ENCODE measurements at regions not wholly inside any gene's neighbourhood (a gene's known extent, or its start where the extent isn't known, plus 50 kb on each side); places are given as distances from the start of the nearest gene placed in this dataset.
"Not testable (repeated sequence)": the region's sequence is repeated elsewhere in the genome, so short reads cannot be mapped to it uniquely, and the experiment has no call there.

DNA sequence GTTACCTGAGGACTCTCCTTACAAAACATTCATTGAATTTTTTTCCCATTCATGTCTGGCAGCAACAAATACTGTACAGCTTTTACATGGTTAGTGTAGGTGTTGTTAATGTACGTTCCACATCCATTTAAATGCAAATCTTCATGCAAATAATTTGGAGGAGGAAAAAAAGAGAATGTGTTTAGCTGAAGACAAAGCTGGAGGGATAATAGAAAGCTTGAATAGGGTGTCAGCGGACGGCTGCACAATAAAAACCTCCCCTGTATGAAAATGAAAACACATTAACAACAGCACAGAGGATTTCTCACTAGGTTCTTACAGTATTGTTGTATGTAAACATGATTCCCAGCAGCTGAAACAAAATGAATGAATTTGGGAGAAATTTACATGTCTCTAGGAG, 231.5 kb downstream of the ZNF608 start:
- no peak for DNase-seq (ENCODE audit: low read depth, low spot score)

DNA sequence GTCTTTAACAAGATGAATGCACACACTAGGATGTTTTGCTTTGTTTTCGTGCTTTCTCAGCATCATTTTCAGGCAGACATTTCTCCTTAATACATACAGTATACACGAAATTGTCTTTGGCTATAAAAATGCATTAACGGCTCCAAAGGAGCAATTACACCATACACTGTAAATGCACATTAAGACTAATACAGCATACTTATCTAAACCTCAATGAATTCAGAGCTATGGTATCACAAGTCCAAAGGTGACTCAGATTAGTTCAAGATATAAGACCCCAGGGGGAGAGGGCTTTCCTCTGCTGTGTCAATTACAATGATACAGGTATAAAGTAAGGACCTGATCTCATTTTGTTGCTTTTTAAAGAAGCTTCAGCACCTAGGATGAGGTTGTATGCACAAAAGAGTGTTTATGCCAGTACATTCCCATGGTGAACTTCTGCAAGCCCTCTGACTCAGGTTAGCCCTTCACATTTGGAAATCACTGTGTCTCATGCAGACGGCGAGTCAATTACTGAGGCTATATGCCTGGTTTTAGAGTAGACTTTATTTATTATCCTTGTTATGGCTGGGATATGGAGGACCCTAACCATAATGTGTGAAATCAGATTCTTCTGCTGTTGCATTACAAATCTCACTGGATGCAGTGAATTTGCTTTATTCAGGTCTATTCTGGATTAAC, 233.3 kb downstream of the ZNF608 start:
- no peak for DNase-seq (ENCODE audit: low read depth, low spot score)

DNA sequence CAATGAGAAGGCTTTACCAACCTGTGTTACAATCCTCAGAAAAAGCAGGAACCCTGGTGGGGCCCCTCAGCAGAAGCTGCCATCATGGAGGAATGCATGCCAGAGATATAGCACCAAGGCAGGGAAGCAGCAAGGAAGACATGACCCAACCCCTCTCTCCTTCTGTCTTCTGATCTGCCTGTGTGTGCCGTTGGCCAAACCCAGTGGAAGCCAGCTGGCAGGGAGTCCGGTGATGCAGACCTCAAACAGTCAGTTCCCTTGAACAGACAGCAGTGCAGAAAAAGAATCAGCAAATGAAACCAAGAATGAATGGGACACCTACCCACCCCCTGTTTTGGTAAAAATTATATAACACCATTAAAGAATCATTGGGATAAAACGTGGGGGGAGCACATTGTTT, 234.2 kb downstream of the ZNF608 start:
- DNase-seq (ENCODE audit: low read depth, low spot score): no peak

DNA sequence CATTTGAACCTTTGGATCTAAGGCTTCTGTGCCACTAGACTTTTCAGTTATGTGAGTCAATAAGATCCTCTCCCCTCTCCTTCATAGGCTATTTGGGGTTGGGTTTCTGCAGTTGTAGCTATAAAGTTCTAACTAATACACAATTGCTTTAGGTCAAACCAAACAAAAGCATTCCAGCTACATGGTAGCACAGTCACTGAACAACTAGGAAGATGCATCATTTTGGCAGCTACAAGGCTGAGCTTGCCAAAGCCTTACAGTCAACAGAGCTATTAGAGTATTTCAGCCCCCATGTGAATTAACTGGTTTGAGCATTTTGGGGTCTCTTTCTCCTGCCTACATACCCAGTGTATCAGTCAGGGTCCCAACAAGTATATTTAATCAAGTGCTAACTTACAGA, 234.6 kb downstream of the ZNF608 start:
- DNase-seq (ENCODE audit: low read depth, low spot score): no peak

DNA sequence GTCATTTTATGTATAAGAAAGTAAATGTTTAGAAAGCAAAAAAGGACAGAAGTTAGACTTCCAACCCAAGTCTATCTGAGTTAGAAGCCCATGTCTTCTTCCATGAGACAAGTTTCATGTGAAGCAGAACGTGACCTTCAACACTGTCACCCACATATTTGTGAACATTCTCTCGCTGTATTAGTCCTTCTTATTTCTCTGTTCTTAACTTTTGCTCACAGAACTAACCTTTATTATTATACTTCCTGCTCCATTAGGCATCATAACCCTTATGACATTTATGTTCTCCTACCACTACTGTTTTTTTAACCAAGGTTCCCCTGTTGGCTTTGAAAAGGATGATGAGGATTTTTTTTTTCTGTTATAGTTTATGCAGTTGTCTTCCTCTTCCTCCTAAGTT, 238.8 kb downstream of the ZNF608 start:
- no peak for DNase-seq (ENCODE audit: low read depth, low spot score)

DNA sequence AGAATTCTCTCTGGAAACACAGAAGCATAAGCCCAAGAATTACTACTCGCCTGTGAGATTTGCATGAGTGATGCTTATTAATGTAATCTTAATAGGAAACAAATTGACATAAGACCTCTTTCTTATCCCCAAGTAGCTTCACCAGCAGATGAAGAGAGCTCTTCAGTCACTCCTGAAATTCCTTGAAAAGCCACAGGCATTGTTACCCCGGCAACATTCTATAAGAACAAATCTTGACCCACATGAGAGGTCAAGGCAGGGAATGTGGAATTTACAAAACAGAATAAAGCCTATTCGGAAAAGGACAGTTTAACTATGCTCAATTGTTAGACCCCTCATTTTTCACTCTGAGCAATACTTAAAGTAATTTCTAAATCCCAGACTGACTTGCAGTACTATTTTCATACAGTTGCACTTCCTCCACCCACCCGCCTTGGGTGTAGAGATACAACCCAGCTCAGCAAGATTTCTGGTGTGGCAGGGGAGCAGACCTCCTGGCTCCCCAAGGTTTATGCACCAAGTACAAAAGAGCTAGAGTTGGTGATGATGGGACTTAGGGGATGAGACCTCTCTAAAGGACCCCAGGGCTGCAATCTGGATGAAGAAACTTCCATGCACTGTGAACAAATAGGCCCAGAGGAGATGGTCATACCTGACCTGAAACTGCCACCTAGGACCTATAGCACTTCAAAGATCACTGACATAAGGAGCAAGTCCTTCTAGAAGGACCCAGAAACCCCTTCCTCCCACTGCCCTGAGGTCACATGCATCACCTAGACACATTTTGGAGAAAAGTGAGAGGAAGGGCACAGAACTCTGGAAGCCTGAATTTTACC, 242.1 kb downstream of the ZNF608 start:
- DNase-seq (ENCODE audit: low read depth, low spot score): peak; percentile 6

DNA sequence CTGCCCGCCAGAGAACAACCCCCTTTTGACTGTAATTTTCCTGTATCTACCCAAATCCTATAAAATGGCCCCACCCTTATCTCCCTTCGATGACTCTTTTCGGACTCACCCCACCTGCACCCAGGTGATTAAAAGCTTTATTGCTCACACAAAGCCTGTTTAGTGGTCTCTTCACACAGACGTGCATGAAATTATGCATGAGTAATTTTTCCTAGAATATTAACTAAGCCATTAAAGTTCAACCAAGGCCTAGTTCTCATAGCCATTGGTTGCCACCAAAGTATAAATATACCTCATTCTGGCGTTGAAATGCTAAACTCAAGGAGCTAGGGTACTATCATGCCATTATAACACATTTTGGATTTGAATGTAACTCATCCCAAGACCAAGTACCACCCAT, 243.9 kb downstream of the ZNF608 start:
- no peak for DNase-seq (ENCODE audit: low read depth, low spot score)

DNA sequence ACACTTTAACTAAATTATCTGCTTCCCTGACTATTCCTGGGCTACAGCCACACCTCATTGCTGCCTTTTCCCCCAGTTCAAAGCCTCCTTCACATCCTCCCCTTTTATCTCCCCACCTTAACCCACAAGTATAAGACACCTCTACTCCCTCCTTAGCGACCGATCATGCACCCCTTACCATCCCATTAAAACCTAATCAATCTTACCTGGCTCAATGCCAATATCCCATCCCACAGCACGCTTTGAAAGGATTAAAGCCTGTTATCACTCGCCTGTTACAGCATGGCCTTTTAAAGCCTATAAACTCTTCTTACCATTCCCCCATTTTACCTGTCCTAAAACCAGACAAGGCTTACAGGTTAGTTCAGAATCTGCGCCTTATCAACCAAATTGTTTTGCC, 246.6 kb downstream of the ZNF608 start:
- DNase-seq (ENCODE audit: low read depth, low spot score): not testable (repeated sequence)

DNA sequence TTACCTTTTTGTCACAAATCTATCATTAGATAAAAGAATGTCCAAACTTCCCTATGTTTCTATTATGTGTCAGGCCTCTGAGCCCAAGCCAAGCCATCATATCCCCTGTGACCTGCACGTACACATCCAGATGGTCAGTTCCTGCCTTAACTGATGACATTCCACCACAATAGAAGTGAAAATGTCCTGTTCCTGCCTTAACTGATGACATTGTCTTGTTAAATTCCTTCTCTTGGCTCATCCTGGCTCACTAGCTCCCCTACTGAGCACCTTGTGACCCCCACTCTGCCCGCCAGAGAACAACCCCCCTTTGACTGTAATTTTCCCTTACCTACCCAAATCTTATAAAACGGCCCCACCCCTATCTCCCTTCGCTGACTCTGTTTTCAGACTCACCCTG, 249.5 kb downstream of the ZNF608 start:
- not testable (repeated sequence) for DNase-seq (ENCODE audit: low read depth, low spot score)

DNA sequence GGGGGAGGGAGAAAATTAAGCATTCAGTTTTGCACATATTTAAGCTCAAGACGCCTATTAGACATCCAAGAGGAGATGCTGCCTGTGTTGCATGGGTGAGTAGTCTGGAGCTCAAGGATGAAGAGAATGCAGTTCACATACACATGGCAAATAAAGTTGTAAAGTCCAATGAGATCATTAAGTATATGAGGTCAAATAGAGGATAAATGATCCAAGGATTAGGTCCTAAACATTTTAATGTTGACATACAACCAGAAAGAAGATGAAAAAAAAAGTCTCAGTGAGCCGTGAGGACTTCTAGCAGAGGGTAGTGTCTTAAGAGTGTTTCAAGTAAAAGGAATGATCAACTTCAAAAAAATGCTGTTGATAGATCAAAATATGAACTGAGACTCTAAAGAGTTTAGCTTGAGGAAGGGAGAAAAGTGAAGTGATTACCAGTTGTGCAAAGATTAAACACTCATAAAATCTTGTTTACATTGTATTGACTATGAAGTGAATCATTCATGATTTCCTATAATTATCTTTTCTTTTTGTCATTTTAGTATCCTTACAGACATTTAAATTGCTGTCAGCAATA, 251.8 kb downstream of the ZNF608 start:
- no peak for DNase-seq (ENCODE audit: low read depth, low spot score)

DNA sequence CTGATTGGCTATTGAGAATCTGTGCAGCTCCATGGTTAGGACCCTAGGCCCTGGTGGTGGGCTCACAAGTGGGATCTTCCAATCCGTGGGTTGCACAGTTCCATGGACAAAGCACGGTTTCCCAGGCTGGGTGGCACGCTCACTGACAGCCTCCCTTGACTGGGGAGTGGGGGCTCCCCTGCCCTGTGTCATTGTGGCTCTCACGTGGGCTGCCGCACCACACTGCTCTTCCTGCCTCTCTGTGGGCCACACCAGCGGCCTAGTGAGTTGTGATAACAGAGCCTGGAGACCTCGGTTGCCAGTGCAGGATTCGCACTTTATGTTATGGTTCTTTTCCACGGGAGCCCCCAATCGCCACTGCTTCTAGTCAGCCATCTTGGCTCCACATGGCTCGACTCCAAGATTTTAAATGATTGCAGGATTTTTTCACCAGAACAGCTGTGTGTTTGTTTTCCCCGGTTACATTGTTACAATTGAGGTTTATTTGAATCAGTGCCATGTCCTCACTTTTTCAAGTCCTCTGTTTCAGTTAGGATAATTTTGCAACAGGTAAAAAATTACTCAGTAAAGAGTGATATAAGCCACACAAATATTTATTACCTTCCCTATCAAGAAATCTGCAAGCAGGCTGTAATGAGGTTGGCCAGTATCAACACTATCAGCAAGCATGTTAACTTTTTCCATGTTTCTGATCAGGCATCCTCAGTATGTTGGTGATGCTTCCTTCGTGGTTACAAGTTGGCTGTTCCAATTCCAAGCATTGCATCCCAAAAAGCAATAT, 253.8 kb downstream of the ZNF608 start:
- no peak for DNase-seq (ENCODE audit: low read depth, low spot score)

DNA sequence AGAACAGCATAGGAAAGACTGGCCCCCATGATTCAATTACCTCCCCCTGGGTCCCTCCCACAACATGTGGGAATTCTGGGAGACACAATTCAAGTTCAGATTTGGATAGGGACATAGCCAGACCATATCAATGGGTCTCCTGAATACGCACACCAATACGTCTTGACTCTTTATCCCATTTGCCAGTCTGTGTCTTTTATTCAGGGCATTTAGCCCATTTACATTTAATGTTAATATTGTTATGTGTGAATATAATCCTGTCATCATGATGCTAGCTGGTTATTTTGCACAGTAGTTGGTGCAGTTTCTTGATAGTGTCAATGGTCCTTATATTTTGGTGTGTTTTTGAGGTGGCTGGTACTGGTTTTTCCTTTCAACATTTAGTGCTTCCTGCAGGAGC, 256.1 kb downstream of the ZNF608 start:
- not testable (repeated sequence) for DNase-seq (ENCODE audit: low read depth, low spot score)

DNA sequence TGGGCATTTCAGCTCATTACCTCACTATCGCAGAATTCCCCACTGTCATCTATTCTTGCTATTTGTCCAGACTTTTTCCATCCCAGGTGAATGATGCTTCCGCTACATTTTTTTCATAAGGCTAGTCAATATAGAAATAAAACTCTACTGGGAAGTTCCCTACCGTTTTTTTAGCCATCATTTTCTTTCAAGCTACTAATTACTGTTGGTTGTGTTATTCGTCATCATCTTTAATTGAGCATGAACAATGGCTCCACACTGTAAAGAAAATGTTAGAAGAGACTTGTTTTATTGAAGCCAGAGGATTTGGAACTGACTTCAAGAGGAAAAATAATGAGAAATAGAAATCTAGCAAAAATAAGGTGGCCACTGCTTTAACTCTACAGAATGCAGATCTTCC, 265.0 kb downstream of the ZNF608 start:
- DNase-seq (ENCODE audit: low read depth, low spot score): no peak

DNA sequence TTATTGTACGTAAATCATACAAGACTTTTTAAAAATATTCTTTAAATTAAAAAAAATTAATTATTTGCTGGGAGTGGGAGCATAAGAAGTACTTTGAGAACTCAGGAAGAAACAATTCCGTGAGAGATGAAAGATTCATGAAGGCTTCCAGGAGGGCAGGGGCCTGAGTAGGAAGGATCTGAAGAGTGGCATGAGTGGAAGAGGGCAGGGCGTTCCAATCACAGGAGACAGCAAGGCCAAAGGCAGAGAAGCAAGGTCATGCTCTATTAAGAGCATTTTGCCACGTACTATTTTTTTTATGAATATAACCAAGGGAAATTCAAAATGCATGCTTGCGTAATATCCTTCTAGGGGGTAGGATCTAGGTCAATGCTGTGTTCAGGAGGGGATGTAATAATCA, 265.5 kb downstream of the ZNF608 start:
- no peak for DNase-seq (ENCODE audit: low read depth, low spot score)

DNA sequence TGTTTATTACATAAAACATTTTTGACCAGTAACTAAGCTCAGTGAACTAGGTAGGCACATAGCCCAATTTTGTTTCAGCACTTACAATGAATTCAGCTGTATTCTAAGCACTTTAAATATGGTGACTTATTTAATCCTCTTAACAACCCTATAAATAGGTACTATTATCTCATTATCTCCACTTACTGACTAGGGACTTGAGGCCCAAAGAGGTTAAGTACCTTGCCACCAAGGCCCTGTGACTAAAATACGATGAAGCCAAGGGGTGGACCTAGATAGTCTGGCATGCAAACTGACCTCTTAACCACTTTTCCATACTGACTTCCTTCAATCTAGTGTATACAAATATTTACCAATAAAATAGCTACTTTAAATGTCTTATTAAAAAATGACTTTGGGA, 266.4 kb downstream of the ZNF608 start:
- no peak for DNase-seq (ENCODE audit: low read depth, low spot score)

DNA sequence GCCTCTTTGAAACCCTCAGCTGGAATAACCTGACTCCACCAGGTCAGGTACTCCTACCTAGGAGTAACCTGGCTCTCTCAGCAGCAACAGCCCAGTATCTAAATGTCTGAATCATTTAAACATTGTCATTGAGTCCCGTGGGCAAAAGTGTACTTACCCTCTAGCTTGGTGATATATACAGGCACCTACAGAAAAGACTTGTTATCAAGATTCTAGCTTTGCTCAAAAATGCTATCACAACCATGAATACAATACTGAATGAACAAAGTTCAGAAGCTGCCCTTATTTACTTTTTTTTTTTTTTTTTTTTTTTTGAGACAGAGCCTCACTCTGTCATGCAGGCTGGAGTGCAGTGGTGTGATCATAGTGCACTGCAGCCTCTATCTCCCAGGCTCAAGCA, 268.2 kb downstream of the ZNF608 start:
- DNase-seq (ENCODE audit: low read depth, low spot score): no peak

DNA sequence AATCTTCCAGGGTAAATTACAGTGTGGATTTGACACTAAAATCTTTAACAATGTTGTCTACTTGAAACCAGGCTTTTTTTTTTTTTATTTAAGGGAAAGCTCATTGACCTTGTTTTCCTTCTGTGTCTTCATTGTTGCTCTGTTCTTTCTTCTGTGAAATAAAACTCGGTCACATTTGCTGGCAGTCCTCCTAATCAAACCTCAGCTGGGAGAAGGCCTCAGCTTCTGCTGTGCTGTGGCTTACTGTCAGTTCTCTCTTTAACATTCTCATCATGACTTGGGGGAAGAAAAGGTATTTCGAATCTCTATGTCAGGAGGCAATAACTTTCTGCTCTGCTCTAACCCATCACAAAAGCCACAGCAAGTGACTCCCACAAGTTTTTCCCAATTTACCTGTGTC, 268.9 kb downstream of the ZNF608 start:
- DNase-seq (ENCODE audit: low read depth, low spot score): peak; percentile 7

DNA sequence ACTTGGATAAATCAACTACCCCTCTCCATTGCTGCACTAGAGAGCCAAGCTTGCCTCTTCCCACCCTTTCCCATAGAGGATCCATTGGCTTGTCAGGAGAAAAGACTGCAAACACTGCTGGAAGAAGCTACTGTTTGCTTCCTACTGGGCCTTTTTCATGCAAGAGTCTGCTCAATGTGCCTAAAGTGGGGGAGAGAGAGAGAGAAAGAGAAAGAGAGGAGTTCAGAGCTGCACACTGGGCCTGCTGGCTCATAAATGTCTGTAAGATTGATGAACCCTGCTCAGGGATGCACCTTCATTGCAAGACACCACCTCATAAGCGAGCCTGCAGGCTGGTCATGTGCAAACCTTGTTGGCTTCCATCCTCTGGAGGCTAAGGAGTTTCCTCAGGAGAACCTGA, 269.4 kb downstream of the ZNF608 start:
- DNase-seq (ENCODE audit: low read depth, low spot score): no peak

DNA sequence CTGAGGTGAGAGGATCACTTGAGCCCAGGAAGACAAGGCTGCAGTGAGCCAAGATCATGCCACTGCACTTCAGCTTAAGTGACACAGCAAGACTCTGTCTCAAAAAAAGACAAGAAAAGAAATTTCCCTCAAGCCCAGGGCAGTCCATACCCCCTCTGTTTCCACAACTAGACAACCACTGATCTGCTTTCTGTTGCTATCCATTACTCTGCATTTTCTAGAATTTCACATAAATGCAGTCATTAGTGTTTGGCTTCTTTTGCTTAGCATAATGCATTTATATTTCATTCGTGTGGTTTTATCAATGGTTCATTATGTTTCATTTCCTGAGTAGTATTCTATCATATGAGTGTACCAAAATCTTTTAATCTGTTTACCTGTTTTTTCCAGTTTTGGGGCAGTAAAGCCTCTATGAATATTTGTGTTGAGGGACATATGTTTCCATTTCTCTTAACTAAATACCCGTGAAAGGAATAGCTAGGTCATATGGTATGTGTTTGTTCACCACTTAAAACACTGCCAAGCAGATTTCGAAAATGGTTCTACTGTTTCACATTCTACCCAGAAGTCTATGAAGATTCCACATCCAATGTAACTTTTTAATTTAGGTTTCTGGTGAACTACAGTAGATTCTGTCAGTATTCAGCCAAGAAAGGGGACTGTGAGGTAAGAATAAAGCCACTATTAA, 271.8 kb downstream of the ZNF608 start:
- no peak for DNase-seq (ENCODE audit: low read depth, low spot score)

DNA sequence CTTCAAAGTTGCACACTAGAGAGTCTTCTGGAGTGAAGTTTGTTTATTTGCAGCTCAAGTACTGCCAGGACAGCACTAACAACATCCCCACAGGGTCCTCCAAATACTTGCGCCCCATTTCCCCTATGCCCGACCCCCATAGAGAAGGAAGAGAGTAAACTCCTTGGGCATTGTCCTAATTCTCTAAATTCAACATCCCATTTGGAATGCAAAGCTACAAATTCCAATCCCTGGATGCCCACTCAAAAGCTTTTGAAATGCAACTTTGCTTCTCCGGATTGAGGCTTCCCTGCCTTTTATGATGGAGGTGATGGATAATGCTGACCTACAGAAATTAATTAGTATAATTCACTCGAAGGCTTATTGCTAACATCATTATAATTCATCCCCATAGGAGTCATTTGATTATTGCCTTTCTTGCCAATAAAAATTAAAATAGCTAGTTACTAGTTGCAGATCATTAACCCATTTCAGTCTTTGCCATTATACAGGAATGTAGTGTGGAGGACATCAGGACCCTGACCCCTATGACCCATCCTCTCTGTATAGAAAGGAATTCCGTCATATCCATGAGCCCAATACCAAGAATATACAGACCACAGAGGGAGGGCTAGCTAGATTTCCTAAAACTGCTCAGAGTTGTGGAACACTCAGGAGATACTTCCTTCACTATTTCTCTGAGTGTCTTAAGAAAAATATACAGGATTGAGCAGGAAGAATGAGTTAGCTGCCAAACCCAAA, 277.6 kb downstream of the ZNF608 start:
- no peak for DNase-seq (ENCODE audit: low read depth, low spot score)

DNA sequence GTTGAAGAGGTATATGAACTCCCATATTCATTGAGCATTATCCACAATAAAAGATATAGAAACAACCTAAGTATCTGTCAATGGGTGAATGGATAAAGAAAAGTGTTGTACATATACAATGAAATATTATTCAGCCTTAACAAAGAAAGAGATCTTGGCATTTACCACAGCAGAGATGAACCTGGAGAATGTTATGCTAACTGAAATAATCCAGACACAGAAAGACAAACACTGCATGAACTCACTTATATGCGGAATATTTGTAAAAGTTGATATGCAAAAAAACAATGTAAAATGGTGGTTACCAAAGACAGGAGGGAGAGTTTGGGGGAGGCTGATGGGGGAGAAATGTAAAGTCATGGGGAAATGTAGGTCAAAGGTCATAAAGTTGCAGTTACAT, 278.7 kb downstream of the ZNF608 start:
- DNase-seq (ENCODE audit: low read depth, low spot score): no peak

Measured in smooth muscle cell of the brain vasculature (primary cell).